Fibroblast of lung (primary cell): ENCODE measurements at regions not wholly inside any gene's neighbourhood (a gene's known extent, or its start where the extent isn't known, plus 50 kb on each side); places are given as distances from the start of the nearest gene placed in this dataset.

Experiments used
- CTCF ChIP-seq, 2 donors: IDR thresholded peaks in 1 of 2; conservative IDR thresholded peaks in 1 of 2; 1 replicate in 1 of 2; 2 replicates in 1 of 2; pipeline ENCODE4 v1.5.1; 2011 to 2012; ENCODE audit warnings: low read length in 2 of 2, control low read depth in 1 of 2, inconsistent platforms in 1 of 2, low read depth in 1 of 2, mild to moderate bottlenecking in 1 of 2
- EZH2 ChIP-seq: IDR thresholded peaks from 2 replicates; pipeline ENCODE4 v1.5.1; 2012; ENCODE audit warnings: low read length, control low read depth, mild to moderate bottlenecking; ENCODE audit errors: missing control alignments

- TF ChIP-seq CTCF (conservative IDR thresholded peaks at IDR 0.05 in 1 of 2, IDR thresholded peaks at IDR 0.05 in 1 of 2; ENCODE audit: low read depth in 1 of 2, low read length in 2 of 2) (no peak), EZH2 (no peak)
Observed at GRCh38 chr13:87331178-87331577, 340.0 kb upstream of the SLITRK5 start.
